ENCODE measurements at regions not wholly inside any gene's neighbourhood (a gene's known extent, or its start where the extent isn't known, plus 50 kb on each side); places are given as distances from the start of the nearest gene placed in this dataset.

DNA sequence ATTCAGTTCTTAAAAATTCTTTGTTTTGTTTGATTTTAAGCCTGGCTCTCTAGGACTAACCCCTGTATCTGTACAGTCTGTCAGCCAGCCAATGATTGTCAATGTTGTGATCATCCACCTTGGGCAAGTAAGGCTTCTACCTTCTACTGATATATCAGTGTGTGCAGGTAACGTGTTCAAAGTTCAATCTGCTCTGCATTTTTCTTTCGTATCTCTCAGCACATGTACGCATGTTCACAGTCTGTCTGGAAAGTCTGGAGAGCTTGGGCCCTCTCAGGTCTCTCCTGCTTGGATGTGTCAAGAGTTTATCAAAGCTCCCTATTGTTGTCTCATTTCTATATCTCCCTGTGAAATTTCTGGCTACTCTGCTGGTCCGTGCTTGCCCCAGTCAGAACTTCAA is 138.6 kb upstream of the VRK1 start:
- TF ChIP-seq, protein P1, sequence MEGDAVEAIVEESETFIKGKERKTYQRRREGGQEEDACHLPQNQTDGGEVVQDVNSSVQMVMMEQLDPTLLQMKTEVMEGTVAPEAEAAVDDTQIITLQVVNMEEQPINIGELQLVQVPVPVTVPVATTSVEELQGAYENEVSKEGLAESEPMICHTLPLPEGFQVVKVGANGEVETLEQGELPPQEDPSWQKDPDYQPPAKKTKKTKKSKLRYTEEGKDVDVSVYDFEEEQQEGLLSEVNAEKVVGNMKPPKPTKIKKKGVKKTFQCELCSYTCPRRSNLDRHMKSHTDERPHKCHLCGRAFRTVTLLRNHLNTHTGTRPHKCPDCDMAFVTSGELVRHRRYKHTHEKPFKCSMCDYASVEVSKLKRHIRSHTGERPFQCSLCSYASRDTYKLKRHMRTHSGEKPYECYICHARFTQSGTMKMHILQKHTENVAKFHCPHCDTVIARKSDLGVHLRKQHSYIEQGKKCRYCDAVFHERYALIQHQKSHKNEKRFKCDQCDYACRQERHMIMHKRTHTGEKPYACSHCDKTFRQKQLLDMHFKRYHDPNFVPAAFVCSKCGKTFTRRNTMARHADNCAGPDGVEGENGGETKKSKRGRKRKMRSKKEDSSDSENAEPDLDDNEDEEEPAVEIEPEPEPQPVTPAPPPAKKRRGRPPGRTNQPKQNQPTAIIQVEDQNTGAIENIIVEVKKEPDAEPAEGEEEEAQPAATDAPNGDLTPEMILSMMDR (IDR thresholded peaks at IDR 0.05; ENCODE audit: insufficient read depth, low read depth, low read length, missing control alignments): no peak
- H3K4me3 ChIP-seq (ENCODE audit: low read length): no peak overlapping the region
- no peak for DNase-seq (ENCODE audit: low read depth)

- no peak for DNase-seq (ENCODE audit: low read depth)
- no peak overlapping the region for H3K4me3 ChIP-seq (ENCODE audit: low read length)
- TF ChIP-seq, protein P1 (IDR thresholded peaks at IDR 0.05; ENCODE audit: insufficient read depth, low read depth, low read length, missing control alignments): no peak
Measured at GRCh38 chr14:96660123-96660522, 137.1 kb upstream of the VRK1 start.

DNA sequence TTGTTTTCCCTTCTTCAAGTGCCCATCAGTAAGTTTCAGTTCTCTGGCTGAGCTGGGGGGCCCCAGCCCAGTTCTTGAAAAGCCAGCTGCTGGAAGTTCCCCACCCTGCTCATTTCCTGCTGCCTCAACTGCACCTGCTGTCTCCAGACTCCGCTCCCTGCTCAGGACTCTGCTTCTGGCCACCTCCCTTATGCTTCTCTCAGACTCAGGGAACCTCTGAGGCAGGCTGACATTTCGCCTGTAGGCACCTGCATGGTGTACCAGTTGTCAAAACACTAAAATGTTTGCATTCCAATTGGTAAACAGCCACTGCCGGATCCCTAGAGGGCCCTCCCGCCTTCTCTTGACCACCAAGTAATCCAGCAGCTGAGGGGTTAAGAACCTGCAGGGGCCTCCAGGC is 136.5 kb upstream of the VRK1 start:
- H3K4me3 ChIP-seq (ENCODE audit: low read length): no peak overlapping the region
- TF ChIP-seq, protein P1 (IDR thresholded peaks at IDR 0.05; ENCODE audit: insufficient read depth, low read depth, low read length, missing control alignments): no peak
- no peak for DNase-seq (ENCODE audit: low read depth)

DNA sequence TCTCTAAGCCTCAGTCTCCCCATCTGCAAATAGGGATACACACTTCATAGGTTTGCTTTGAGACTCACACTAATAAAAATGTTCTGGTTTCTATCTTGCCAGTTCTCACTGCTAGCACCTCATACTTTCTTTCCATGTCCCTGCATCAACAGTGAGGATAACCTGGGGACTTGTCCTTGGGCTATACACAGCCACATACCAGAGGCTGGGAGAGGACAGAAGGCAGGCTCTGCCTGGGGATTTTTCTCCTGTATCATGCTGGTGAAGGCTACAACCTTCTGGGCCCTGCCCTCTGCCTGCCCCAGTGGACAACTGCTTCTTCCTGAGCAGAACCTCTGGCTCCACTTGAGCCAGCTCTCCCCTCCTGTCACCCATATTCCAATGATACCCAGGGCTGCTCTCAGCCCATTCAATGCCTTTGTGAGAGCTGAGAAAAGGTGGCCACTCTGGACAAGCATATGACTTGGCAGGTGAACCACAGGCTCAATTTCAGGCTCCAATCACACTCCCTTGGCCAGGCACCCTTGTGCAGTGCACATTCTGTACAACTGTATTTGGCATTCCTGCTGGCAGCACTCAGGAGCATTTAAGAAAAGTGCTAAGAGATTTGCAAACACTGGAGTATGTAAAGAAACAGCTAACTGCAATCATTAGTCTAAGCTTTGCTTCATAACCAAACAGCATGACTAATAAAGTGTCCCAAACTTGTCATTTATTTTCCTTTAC is 135.8 kb upstream of the VRK1 start:
- no peak overlapping the region for H3K4me3 ChIP-seq (ENCODE audit: low read length)
- TF ChIP-seq, protein P1 (IDR thresholded peaks at IDR 0.05; ENCODE audit: insufficient read depth, low read depth, low read length, missing control alignments): no peak
- DNase-seq (ENCODE audit: low read depth): no peak

GRCh38 chr14:96662116-96662970 is 134.8 kb upstream of the VRK1 start:
- peak; percentile 34 for DNase-seq (ENCODE audit: low read depth)
- no peak overlapping the region for H3K4me3 ChIP-seq (ENCODE audit: low read length)
- TF ChIP-seq, protein P1 (IDR thresholded peaks at IDR 0.05; ENCODE audit: insufficient read depth, low read depth, low read length, missing control alignments): no peak

DNA sequence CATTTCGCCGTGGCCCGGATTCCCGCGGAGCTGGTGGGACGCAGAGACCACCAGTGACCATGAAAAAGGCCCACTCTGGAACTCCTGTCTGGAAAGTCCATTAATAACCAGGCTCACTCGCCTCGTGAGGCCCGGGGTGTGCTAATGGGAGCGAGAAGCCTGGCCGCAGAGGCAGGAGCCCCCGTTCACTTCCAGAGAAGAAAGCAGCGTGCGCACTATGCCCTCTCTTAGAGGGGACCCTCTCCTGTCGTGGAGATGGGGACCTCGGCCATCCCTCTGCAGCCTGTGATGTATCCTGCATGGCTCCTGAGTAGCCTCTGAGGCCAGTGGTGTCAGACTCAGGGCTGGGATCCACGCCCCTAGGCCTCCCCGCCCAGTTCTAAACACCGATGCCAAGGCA is 134.1 kb upstream of the VRK1 start:
- DNase-seq (ENCODE audit: low read depth): no peak
- TF ChIP-seq, protein P1 (IDR thresholded peaks at IDR 0.05; ENCODE audit: insufficient read depth, low read depth, low read length, missing control alignments): no peak
- no peak overlapping the region for H3K4me3 ChIP-seq (ENCODE audit: low read length)

Measured in epithelial cell of esophagus (primary cell).